ENCODE measurements at regions not wholly inside any gene's neighbourhood (a gene's known extent, or its start where the extent isn't known, plus 50 kb on each side); places are given as distances from the start of the nearest gene placed in this dataset.

- WGBS (ENCODE audit: missing lambda C conversion rate): 98% methylated on average over 5 of the region's 9 CpGs
- H3K4me3 ChIP-seq: no peak overlapping the region
- no peak overlapping the region for H3K27ac ChIP-seq
- no peaks in the 10 kb centered on the region for H3K9me3 ChIP-seq
- ATAC-seq: no peak; a peak in 1 of 6 replicates
- POLR2A ChIA-PET: no interaction called here
- DNase-seq (ENCODE audit: low read depth in 1 of 2, low spot score in 1 of 2): no peak
- CTCF ChIA-PET: no interaction called here
- TF ChIP-seq CEBPB (IDR thresholded peaks at IDR 0.05) (no peak), KDM1A (IDR thresholded peaks at IDR 0.05; ENCODE audit: low read depth) (no peak), NPAS2 (CRISPR knock-in tag; IDR thresholded peaks at IDR 0.05; ENCODE audit: borderline replicate concordance) (no peak), GATA3 (IDR thresholded peaks at IDR 0.05; ENCODE audit: borderline replicate concordance) (no peak), HOXA7 (CRISPR knock-in tag; IDR thresholded peaks at IDR 0.05) (no peak), HOXB13 (CRISPR knock-in tag; IDR thresholded peaks at IDR 0.05; ENCODE audit: low read depth) (no peak), BHLHE40 (IDR thresholded peaks at IDR 0.05; ENCODE audit: low read depth, low read length) (no peak), CBX8 (IDR thresholded peaks at IDR 0.05) (no peak), EP300 (IDR thresholded peaks at IDR 0.05) (no peak), ESRRA (IDR thresholded peaks at IDR 0.05; ENCODE audit: borderline replicate concordance, low read length) (no peak), HOXB5 (CRISPR knock-in tag; IDR thresholded peaks at IDR 0.05) (no peak), ZFP36 (IDR thresholded peaks at IDR 0.05; ENCODE audit: borderline replicate concordance, partially characterized antibody) (no peak), KDM5A (IDR thresholded peaks at IDR 0.05) (no peak)
- no peak overlapping the region for H3K4me2 ChIP-seq
- H3K4me1 ChIP-seq: peaks cover 11% of the 10 kb centered on the region
- no peak for FAIRE-seq
Measured at GRCh38 chr3:127039719-127040118, 56.8 kb downstream of the PLXNA1 start.

- no peak overlapping the region for H3K4me2 ChIP-seq
- ATAC-seq: no peak
- H3K9me3 ChIP-seq: no peaks in the 10 kb centered on the region
- H3K4me3 ChIP-seq: no peak overlapping the region
- WGBS (ENCODE audit: missing lambda C conversion rate): 66% methylated on average over 3 of the region's 4 CpGs
- no peak for FAIRE-seq
- TF ChIP-seq HMGXB4 (CRISPR knock-in tag; IDR thresholded peaks at IDR 0.05; ENCODE audit: borderline replicate concordance) (no peak), CEBPB (IDR thresholded peaks at IDR 0.05) (no peak), EHF (CRISPR knock-in tag; IDR thresholded peaks at IDR 0.05) (no peak), USF2 (IDR thresholded peaks at IDR 0.05) (no peak), TFCP2L1 (CRISPR knock-in tag; IDR thresholded peaks at IDR 0.05) (no peak), HOXB13 (CRISPR knock-in tag; IDR thresholded peaks at IDR 0.05; ENCODE audit: low read depth) (no peak), NR3C1 (IDR thresholded peaks at IDR 0.05) (no peak), HOXA7 (CRISPR knock-in tag; IDR thresholded peaks at IDR 0.05) (no peak), CBX8 (IDR thresholded peaks at IDR 0.05) (no peak), NFE2L2 (conservative IDR thresholded peaks at IDR 0.05; ENCODE audit: low read length) (no peak), E2F6 (IDR thresholded peaks at IDR 0.05; ENCODE audit: borderline replicate concordance, low read depth) (no peak), MAZ (IDR thresholded peaks at IDR 0.05; ENCODE audit: borderline replicate concordance, low read depth, low read length) (no peak), HOXB5 (CRISPR knock-in tag; IDR thresholded peaks at IDR 0.05) (no peak), CHD4 (IDR thresholded peaks at IDR 0.05; ENCODE audit: borderline replicate concordance) (no peak), ELK1 (IDR thresholded peaks at IDR 0.05; ENCODE audit: low read depth, low read length) (no peak), PHF8 (IDR thresholded peaks at IDR 0.05; ENCODE audit: borderline replicate concordance, low read depth) (no peak), ZFP36 (IDR thresholded peaks at IDR 0.05; ENCODE audit: borderline replicate concordance, partially characterized antibody) (no peak), KDM1A (IDR thresholded peaks at IDR 0.05; ENCODE audit: low read depth) (no peak)
- POLR2A ChIA-PET: no interaction called here
- no peak for DNase-seq (ENCODE audit: low read depth in 1 of 2, low spot score in 1 of 2)
- H3K4me1 ChIP-seq: peaks cover 10% of the 10 kb centered on the region
- H3K27ac ChIP-seq: no peak overlapping the region
- CTCF ChIA-PET: no interaction called here
Measured at GRCh38 chr3:127040216-127040615, 57.3 kb downstream of the PLXNA1 start.

All from A549 (cell line).